GM12892 (cell line): ENCODE measurements at regions not wholly inside any gene's neighbourhood (a gene's known extent, or its start where the extent isn't known, plus 50 kb on each side); places are given as distances from the start of the nearest gene placed in this dataset.
"Not testable (repeated sequence)": the region's sequence is repeated elsewhere in the genome, so short reads cannot be mapped to it uniquely, and the experiment has no call there.

Source experiments
- DNase-seq: peaks from one replicate; pipeline ENCODE4 v3.0.0; 2011; ENCODE audit not compliant: insufficient read length
- FAIRE-seq: peaks from 2 replicates; lab custom pipeline; 2011; peaks lifted over from hg19 to GRCh38; lab: Jason Lieb, UNC
- POLR2A ChIP-seq: IDR thresholded peaks from 2 replicates; pipeline ENCODE4 v1.6.1; 2011; ENCODE audit warnings: low read depth, low read length, control low read depth
- POLR2AphosphoS5 ChIP-seq: IDR thresholded peaks from 2 replicates; pipeline ENCODE4 v1.6.1; 2011; ENCODE audit warnings: low read depth, low read length, control low read depth
- TAF1 ChIP-seq: IDR thresholded peaks from 2 replicates; pipeline ENCODE4 v1.6.1; 2011; ENCODE audit warnings: low read depth, mild to moderate bottlenecking, control low read depth, low read length, borderline replicate concordance

DNA sequence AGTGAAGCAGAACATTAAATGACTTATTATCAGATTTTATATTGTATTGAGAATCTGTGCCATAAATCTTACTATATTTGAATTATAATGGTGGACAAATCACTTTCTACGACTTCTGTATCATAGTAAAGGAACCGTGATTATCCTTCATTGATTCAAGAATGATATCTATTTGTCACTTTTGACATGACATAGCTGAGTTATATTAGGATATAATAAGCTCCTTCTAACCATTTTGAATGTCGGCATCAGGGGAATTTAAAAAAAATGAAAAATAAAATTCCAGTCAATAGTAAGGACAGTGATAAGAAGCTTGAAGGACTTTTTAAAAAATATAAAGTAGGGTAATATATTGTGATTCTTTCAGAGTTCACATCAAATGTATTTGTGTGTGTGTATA is 338.9 kb upstream of the ACO1 start:
- FAIRE-seq (no peak), DNase-seq (no peak)
- TF ChIP-seq POLR2AphosphoS5 = no peak
- TF ChIP-seq TAF1 = no peak
- no peak for TF ChIP-seq POLR2A

DNA sequence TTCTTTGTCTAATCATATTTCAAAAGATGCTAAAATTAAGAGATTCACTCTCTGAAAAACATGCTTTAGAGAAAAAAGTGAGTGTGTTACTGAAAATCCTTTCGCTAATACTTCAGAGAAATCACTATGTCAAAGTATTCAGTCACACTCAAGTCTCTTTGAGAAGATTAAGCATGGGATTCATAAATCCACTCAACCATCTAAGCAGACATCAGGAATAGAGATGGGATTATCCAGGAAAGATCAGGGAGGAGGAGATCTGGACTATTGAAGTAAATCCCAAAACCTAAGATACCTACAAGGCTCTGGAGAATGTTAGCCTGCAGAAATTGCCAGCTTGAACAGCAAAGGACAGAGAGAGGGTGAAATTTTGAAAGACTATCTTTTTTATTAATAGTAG is 317.2 kb upstream of the ACO1 start:
- no peak for FAIRE-seq

DNA sequence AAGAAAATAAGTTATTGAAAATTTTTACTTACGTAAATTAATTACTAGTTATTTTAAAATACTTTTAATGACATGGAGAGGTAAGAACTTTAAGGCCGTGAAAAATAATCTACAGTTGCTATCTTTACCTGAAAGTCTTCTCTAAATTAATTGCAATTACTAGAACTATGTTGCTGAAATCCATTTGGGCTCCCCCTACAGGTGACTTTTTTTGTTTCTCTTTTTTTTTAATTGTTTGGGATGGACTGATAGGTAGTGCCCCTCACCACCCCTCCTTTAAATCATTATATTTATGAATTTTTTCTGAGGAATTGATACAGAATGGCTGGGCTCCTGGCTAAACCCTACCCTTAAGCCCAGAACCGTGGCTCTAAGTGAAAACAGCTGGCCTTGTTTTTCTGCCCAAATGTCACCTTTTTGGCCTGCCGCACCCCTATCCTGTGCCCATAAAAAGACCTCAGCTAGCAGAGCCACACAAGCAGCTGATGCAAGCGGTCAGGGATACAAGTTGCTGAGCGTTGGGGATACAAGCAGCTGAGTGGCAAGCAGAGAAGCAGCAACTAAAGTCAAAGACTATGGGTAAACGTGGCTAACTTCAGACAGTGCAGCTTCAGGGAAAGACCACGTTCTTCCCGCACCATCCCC is 315.2 kb upstream of the ACO1 start:
- FAIRE-seq = no peak
- TF ChIP-seq POLR2AphosphoS5 = no peak
- no peak for TF ChIP-seq POLR2A
- TF ChIP-seq TAF1 = no peak
- no peak for DNase-seq

More for the DNA sequence above, 317.2 kb upstream of the ACO1 start:
- DNase-seq = no peak
- TF ChIP-seq TAF1 (no peak), POLR2AphosphoS5 (no peak), POLR2A (no peak)

DNA sequence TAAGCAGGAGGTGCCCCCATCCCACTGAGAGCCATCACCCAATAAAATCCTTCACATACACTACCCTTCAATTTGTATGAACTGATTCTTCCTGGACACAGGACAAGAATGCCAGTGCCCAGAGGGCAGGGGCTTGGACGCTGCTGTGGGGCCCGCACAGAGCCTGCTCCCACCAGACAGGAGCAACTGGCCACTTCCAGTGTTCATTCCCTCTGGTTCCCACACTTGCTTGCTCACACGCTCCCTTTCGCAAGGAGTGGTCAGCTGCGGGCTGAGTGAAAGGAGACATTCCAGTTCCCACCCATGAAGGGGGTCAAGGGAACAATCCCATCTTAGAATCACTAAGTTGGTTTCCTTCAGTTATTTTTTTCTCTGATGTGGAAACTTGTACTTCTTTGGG is 314.5 kb upstream of the ACO1 start:
- TF ChIP-seq POLR2A = no peak
- no peak for TF ChIP-seq POLR2AphosphoS5
- no peak for TF ChIP-seq TAF1
- DNase-seq (no peak), FAIRE-seq (no peak)

DNA sequence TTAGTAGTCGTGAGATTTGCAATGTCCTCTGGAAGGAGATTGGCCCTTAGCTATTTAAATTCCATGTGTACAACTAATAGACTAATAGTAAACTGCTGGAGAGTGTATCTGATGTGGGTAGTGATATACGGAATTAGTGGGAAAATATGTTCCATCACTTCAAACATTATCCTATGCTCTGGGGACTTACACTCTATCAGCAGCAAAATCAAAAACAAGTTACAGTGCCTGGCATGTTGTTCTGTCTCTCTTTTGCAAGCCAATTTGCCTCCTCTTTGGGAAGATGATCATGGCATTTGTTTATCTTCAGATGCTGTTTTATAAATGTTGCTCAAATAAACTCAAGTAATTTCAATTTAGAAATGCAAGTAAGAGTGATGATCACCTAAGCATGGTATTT is 311.9 kb upstream of the ACO1 start:
- TF ChIP-seq POLR2A (no peak), TAF1 (no peak), POLR2AphosphoS5 (no peak)
- DNase-seq (no peak), FAIRE-seq (no peak)

DNA sequence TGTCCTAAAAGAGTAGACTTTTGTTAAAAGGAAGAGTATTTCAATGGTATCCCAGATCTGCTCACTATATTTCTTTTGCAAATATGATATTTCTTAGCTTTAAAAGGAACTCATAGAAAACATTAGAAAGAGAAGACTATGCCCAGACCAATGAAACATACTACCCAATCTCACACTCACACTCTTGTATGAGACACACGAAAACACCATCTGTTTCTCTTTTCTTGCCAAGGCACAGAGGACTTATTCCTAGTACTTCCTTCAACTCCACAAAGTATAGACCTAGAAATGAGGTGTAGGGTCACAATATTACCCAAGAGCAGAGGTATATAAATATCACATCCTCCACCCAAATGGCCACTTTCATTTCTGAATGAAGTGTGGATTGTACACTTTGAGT is 292.4 kb upstream of the ACO1 start:
- no peak for DNase-seq

DNA sequence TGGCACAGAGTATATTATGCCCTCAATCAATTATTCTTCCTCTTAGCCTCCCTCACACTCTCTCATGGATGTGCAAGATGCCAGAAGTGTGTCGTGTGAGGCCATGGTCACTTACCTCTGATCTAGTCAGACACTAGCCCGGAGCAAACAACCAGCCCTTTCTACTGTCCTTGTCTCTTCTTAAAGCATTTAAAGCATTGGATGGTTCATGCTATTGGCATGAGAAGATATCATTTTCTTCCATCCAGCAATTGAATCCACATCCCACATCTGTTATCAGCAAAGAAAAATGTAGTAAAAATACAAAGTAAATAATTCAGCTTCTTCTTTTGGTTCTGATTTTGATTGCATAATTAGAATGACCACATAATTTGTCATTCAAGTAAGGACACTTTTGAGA is 267.2 kb upstream of the ACO1 start:
- DNase-seq (no peak), FAIRE-seq (no peak)
- TF ChIP-seq TAF1 (no peak), POLR2AphosphoS5 (no peak), POLR2A (no peak)

More for the DNA sequence above, 292.4 kb upstream of the ACO1 start:
- FAIRE-seq = no peak
- TF ChIP-seq TAF1 = no peak
- TF ChIP-seq POLR2AphosphoS5 = no peak
- TF ChIP-seq POLR2A = no peak

DNA sequence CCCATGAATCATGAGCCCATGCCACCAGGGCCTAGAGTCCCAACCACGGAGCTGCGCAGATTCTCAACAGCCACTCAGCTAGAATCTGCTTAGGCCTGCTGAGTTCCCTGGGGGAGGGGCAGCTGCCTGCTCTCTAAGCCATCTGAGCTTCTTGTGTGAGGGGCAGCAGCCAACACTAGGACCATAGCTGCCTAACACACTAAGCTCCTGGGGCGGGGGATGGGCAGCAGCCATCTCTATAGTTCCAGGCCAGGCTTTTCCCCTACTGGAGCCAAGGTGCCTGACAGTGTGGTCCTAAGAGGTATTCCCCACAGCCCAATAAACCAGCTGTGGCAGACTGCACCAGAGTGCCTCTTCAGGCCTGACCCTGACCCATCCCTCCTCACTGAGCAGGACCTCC is 255.9 kb upstream of the ACO1 start:
- FAIRE-seq (no peak), DNase-seq (no peak)
- TF ChIP-seq POLR2A (no peak), POLR2AphosphoS5 (no peak), TAF1 (no peak)

DNA sequence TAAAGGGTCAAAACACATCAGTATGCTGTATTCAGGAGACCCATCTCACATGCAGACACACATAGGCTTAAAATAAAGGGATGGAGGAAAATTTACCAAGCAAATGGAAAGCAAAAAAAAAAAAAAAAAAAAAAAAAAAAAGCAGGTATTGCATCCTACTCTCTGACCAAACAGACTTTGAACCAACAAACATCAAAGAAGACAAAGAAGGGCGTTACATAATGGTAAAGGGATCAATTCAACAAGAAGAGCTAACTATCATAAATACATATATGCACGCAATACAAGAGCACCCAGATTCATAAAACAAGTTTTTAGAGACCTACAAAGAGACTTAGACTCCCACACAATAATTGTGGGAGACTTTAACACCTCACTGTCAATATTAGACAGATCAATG is 253.7 kb upstream of the ACO1 start:
- DNase-seq, FAIRE-seq: not testable (repeated sequence)

DNA sequence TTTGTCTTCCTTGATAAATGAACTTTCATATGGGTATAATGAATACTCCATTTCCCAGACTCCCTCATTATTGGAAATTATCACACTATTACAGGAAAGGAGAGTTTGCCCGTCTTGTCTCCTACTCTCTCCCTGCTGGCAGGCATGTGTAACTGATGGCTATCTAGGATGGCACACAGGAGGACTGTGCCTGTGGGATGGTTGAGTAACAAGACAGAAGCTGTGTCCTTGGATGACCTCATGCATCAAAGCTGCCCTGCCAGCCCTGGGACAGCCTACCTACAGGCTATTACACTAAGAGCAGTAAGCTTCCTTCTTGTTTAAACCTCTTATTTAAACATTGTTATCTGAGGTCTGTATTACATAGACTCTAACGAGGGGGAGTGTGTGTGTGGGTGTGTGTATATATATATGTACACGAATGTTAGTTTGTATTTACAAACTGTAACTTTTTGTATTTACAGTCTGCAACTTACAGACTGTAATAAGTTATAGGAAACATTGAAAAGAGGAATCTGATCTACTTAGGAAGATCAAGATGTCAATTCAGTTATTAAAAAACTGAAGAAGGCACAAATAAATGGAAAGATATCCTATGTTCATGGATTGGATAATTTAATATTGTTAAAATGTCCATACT is 247.6 kb upstream of the ACO1 start:
- no peak for DNase-seq
- no peak for FAIRE-seq
- TF ChIP-seq POLR2A (no peak), TAF1 (no peak), POLR2AphosphoS5 (no peak)

DNA sequence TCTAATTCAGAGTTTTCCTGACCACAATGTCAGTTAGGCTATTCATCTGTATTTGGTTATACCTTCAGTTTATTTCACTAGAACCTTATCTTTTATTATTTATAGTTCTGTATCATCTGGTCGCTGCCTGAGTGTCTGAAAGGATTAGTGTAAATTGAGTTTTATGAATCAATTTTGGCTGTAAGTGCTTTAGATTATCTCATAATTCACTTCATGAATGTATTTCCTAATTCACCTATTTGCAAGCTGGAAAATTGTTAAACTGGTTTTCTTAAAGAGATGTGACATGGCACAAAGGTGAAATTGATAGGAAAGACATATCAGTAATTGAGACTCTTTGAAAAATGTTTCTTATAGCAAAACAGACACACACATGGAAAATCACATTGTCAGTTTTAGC is 242.4 kb upstream of the ACO1 start:
- TF ChIP-seq TAF1 = no peak
- FAIRE-seq = no peak
- no peak for DNase-seq

DNA sequence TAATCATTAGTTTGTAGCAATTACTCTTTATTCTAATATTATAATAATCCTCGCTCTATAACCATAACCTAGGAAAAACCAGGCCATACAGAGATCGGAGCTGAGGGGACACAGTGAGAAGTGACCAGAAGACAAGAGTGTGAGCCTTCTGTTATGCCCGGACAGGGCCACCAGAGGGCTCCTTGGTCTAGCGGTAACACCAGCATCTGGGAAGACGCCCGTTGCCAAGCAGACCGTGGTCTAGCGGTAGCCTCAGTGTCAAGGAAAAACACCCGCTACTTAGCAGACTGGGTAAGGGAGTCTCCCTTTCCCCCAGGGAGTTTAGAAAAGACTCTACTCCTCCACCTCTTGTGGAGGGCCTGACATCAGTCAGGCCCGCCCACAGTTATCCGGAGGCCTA is 235.9 kb upstream of the ACO1 start:
- not testable (repeated sequence) for DNase-seq, FAIRE-seq
